ENCODE measurements at regions not wholly inside any gene's neighbourhood (a gene's known extent, or its start where the extent isn't known, plus 50 kb on each side); places are given as distances from the start of the nearest gene placed in this dataset.

DNA sequence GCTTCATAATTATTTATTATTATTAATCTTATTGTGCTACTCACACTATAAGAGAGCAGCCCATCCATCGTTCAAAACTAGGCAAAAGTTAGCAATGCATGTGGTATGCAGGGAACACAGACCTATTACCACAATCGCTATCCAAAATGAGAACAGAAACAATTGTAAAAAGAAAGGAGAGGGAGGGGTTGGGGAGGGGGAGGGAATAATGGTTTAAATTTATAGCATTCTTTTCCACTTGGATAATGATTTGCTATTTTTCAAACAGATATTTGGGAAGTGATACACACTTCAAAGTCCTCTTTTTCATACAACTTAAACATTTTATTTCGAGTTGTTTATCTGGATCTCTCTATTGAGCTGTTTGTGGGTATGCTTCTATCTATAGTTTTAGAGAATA lies 248.6 kb upstream of the SOX5 start:
- no peak for DNase-seq

DNA sequence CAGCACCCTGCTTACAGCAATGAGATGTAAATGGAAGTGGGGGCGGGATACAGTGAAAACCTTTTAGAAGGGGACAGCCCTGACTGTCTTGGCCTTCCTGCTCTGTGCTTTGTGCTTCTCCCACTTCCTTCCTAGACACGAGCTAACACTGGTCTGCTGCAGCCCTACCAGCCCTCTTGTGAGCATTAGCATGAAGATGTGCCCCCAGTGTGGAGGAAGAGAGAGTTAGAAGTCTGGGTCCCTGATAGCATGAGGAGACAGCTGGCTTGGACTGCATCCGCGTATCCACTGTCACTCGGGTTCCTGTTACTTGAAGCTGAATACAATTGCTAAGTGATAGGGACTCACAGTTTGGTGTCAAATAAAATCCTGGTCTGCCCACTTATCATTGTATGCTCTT lies 248.1 kb upstream of the SOX5 start:
- DNase-seq, result no peak

- DNase-seq, result no peak
These were observed 245.6 kb upstream of the SOX5 start for GRCh38 chr12:24195063-24195462.

DNA sequence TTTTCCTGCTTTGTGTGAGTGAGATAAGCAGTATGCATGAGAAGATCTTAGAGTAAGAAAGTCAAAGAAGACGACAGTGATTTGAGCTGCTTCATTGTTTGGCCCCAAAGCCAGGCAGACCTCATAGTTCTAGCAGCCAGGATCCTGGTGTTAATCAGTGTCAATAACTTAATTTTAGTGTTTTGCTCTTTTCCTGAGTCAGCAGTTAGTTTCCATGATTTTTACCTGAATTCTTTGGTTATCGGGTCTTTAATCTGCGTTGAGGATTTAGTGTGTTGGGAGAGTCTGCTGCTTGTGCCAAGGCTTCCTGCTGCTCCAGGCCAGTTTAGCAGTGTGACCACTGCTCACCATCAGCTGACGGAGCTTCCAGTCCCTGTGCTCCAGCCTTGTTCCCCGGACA lies 241.6 kb upstream of the SOX5 start:
- no peak for DNase-seq

- no peak for DNase-seq
These were observed 236.3 kb upstream of the SOX5 start for GRCh38 chr12:24185782-24186181.

- DNase-seq, result peak; percentile 91
These were observed 228.4 kb upstream of the SOX5 start for GRCh38 chr12:24177889-24178288.

- no peak for DNase-seq
These were observed 226.5 kb upstream of the SOX5 start for GRCh38 chr12:24175929-24176328.

GRCh38 chr12:24175284-24175683 lies 225.8 kb upstream of the SOX5 start:
- DNase-seq, result no peak

DNA sequence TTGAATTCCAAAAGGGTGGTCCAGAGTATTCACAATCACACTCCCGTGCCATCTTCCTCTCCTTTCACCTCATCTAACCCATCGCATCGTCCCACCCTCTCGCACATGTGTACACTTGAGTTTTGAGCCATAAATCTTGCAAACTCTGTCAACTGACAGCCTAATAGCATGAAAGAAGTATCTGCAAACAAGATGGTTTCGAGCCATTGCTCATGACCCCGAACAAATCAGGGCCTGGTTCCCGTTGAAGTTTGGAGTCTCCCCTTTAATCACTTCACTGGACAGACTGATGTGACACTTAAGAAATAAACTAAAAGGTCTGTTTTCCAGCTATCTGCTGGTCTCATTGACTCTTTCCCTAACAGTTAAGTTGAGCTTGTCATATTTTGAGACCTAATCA lies 223.6 kb upstream of the SOX5 start:
- no peak for DNase-seq

DNA sequence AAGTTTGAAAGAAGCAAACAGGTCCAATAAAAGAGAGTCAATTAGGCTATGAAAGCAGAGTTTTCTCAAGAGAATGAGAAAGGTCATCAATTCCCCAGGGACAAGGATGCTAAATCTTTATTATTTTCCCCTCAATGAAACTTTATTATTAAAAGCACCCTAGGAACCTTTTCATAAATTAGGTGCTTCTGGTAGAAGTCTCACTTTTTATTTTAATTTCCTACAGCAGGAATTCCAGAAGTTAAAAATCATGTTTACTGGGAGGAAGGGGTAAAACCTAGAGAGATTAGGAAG lies 223.2 kb upstream of the SOX5 start:
- DNase-seq, result no peak

- DNase-seq, result no peak
These were observed 222.7 kb upstream of the SOX5 start for GRCh38 chr12:24172031-24172772.

DNA sequence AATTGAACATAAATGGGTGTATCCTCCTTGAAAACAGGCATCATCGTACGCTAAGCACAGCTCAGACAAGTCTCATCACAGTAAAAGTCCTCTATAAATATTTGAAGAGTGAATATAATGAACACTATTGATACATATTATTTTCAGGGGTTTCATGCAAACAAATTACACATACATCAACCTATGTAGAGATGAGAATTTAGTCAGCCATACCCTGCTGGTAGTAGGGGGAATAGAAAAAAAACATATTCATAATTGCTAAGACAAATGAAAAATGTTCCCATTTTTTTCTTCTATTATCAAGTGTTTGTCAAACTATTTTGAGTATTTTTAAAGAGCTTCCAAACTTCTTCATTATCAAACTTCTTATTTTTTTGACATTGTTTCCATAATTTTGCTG lies 205.6 kb upstream of the SOX5 start:
- peak; percentile 68 for DNase-seq

- no peak for DNase-seq
These were observed 203.6 kb upstream of the SOX5 start for GRCh38 chr12:24153079-24153478.

DNA sequence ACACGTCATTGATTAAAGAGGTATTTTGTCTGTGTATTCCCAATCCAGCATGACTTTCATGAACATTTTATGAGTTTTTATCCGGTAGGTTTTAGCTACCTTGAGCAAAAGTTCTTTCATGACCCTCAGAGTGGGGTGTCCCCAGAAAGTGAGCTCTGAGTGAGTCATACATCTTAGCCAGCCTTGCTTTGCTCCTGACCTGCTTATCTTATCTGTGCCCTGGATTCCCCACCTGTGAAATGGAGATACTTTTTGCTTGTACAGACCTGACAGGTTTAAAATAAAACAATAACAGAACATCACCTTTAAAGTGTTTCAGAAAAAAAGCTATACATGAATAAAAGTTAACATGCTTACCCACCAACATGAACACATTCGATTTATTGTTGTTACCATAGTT lies 202.8 kb upstream of the SOX5 start:
- DNase-seq, result no peak

DNA sequence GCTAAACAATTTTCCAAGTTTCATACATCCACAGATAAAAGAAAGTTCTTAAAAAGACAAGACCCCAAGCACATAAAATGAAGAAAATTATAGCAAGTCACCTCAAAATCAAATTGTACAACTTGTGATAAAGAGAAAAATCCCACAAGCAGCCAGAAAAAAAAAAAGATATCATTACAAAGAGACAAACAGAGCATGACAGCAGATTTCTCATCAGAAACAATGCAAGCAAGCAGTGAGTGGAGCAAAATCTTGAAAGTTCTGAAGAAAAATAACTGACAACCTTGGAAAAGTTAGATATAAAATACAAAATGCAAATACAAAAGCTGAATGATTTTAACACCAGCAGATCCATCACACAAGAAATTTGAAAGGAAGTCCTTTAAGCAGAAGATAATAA lies 194.5 kb upstream of the SOX5 start:
- no peak for DNase-seq

DNA sequence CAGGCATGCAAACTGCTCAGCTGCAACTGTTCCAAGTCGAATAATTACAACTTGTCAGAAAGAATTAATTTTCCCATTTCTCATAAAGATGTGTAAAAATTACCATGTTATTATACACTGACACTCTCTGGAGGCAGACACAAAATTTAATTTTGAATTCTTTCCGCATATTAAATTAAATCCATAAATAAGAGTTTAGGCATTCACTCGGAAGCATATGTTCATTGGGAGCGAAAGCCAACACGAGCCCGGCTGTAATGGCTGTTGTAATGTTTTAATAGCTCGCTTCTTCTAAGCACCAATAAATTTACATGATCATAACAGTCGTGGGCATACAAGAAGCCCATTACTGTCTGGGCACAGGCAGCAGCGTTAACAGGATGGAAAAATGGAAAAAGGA lies 189.6 kb upstream of the SOX5 start:
- DNase-seq, result no peak

DNA sequence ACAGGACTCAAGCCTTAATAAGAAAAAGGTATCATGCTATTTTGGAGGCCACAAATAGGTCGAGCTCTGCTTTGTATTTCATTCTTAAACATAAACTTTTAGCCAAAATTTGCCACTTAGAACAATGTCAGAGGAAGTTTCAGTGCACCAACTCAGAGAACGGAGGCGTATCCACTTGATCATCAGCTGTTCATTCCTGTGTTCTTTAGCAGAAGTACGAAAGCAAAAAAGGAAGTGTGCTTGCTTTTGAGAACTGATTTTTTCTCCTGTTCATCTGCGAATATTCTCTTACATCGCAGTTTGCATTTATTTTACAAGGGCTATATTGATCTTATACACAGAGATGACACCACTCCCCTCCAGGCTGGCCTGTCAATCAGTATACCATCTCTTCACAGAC lies 188.6 kb upstream of the SOX5 start:
- DNase-seq, result no peak

DNA sequence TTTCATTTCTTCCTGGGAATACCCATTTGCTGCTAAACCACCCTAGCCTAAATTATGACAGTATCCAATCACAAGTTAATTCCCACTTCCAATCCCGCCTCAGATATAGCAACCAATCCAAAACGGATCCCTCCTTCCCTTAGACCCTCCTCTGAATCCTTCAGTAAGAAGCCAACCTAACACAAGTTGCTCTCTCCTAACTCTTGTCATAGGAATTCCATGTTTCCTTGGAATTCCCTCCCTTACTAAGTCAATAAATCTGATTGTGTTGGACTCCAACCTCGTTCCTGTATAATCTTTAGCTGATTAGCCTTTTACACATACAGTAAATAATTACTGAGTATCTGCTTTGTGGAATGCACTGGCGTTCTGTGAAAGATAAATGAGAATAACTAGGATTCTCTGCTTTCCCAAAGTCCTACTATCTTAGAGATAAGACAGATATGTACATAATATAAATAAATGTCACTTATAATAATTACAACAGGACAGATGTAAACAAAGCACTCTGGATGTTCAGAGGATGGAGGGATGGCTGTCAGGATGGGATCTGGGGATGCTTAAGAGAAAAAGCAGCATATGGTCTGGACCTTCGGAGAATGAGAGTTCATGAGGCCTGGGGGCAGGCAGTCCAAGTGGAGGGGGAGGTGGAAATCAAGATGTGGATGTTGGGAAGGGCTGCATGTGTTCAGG lies 185.8 kb upstream of the SOX5 start:
- DNase-seq, result no peak

DNA sequence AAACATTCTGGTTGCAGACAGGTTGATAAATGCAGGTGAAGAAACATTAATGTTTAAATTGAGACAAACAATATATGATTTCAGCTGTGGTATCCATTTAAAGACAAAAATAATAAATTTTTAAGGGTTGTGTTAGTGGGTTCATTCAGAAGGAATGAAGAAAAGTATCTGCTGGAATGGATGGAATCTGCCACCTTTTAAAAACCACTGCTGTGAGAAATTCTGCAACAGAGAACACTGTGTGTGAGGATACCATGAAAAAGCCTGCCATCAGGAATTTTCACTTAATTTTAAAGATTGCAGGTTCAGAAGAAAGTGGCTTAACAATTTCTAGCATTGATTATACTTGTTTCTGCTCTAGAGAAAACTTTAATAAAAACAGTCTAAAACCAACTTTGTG lies 184.6 kb upstream of the SOX5 start:
- DNase-seq, result no peak

- peak; percentile 73 for DNase-seq
These were observed 183.9 kb upstream of the SOX5 start for GRCh38 chr12:24133384-24133783.

DNA sequence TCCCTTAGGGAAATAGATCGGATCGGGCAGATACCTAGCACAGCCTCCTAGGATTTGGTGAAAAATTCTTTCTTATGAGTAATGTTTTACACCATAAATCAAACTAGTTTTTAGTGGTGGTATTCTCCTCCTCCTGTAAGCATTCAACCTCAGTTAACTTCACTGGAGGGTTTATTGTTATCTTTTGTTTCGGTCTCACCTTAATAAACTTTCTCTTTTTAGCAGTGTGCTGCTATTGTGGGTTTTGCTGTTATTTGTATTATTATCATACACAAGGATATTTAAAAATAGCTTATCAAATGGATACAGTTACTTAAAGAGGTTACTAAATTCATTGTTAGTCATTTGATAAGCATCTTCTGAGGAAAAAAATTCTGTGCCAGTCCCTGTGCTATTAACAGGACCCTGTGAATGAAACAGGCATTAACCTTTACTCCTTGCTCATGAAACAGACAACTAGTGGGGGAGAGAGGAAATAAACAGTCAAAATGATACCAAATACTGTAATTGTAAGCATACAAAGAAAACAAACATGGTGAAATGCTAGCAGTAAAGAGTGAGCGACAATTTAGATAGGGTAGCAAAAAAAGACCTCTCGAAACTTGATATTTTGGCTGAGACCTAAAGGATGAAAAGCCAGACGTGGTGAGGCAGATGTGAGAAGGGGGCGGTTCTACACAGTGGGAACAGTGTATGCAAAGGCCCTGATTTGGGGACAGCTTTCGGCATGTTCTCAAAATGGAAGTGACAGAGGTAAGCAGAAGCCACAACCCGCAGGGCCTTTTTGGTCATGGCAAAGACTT lies 178.7 kb upstream of the SOX5 start:
- DNase-seq, result no peak

- no peak for DNase-seq
These were observed 175.8 kb upstream of the SOX5 start for GRCh38 chr12:24125280-24125679.

DNA sequence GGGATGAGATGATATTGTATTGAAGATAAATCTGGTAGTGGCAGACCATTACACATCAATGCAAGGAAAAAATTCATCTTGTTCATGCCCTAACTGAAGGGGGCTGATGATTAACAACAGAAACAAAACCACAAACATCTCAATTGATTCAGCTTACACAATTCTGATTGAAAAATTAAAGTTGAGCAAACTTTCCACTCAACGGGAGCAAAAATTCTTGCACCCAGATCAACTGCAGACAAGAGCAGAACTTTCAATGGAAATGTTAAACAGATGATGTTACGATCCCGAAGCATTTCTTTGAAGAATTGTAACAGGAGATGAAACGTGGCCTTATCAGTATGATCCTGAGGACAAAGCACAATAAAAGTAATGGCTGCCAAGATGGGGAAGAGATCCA lies 172.4 kb upstream of the SOX5 start:
- DNase-seq, result no peak

GRCh38 chr12:24118668-24119067 lies 169.2 kb upstream of the SOX5 start:
- no peak for DNase-seq
